Neural crest cell (in vitro differentiated cells): ENCODE measurements at regions not wholly inside any gene's neighbourhood (a gene's known extent, or its start where the extent isn't known, plus 50 kb on each side); places are given as distances from the start of the nearest gene placed in this dataset.
"Not testable (repeated sequence)": the region's sequence is repeated elsewhere in the genome, so short reads cannot be mapped to it uniquely, and the experiment has no call there.

Experiments
- DNase-seq: peaks from one replicate; pipeline ENCODE4 v3.0.0; 2021; ENCODE audit warnings: low read depth, mixed read lengths, low spot score
- H3K27ac Mint-ChIP-seq: one replicate; pipeline ENCODE4 v1.8.0; 2021; ENCODE audit warnings: mild to moderate bottlenecking, mixed read lengths; ENCODE audit not compliant: unreplicated experiment
- H3K27me3 Mint-ChIP-seq: 2 replicates; pipeline ENCODE4 v1.8.0; 2021; ENCODE audit warnings: low read depth, mild to moderate bottlenecking, mixed read lengths
- H3K36me3 Mint-ChIP-seq: 2 replicates; pipeline ENCODE4 v1.8.0; 2021; ENCODE audit warnings: low read depth, mild to moderate bottlenecking, mixed read lengths
- H3K4me1 Mint-ChIP-seq: 2 replicates; pipeline ENCODE4 v1.8.0; 2021; ENCODE audit warnings: mixed read lengths
- H3K4me3 Mint-ChIP-seq: one replicate; pipeline ENCODE4 v1.8.0; 2021; ENCODE audit warnings: mild to moderate bottlenecking, mixed read lengths
- H3K9me3 Mint-ChIP-seq: 2 replicates; pipeline ENCODE4 v1.8.0; 2021; ENCODE audit warnings: mixed read lengths
- CTCF ChIP-seq: fragments of 200-600 bp; sonication (generic); conservative IDR thresholded peaks from 2 replicates; pipeline ENCODE4 v1.5.0; 2021; ENCODE audit warnings: antibody characterized with exemption, mild to moderate bottlenecking

GRCh38 chrX:465418-466215 is 78.9 kb upstream of the PPP2R3B start:
- DNase-seq: no peak
- no peaks in the 10 kb centered on the region for H3K27me3 Mint-ChIP-seq
- no peaks in the 10 kb centered on the region for H3K4me1 Mint-ChIP-seq
- H3K36me3 Mint-ChIP-seq: no peaks in the 10 kb centered on the region
- no peak for TF ChIP-seq CTCF
- no peak overlapping the region for H3K4me3 Mint-ChIP-seq
- H3K9me3 Mint-ChIP-seq: peaks cover 7% of the 10 kb centered on the region
- H3K27ac Mint-ChIP-seq: no peak overlapping the region

- not testable (repeated sequence) for H3K27me3 Mint-ChIP-seq, H3K4me1 Mint-ChIP-seq, H3K27ac Mint-ChIP-seq, DNase-seq, H3K36me3 Mint-ChIP-seq, H3K9me3 Mint-ChIP-seq, H3K4me3 Mint-ChIP-seq
Measured at GRCh38 chrX:466836-467235, 80.1 kb upstream of the PPP2R3B start.

- not testable (repeated sequence) for H3K27ac Mint-ChIP-seq, H3K4me1 Mint-ChIP-seq, DNase-seq, H3K4me3 Mint-ChIP-seq, H3K36me3 Mint-ChIP-seq, H3K9me3 Mint-ChIP-seq, H3K27me3 Mint-ChIP-seq
Measured at GRCh38 chrX:467686-468085, 81.0 kb upstream of the PPP2R3B start.

- TF ChIP-seq CTCF: no peak
- Mint-ChIP-seq H3K4me1 (no peaks in the 10 kb centered on the region), H3K9me3 (no peaks in the 10 kb centered on the region), H3K4me3 (no peak overlapping the region), H3K36me3 (no peaks in the 10 kb centered on the region), H3K27me3 (no peaks in the 10 kb centered on the region), H3K27ac (no peak overlapping the region)
- no peak for DNase-seq
Measured at GRCh38 chrX:468979-469378, 82.3 kb upstream of the PPP2R3B start.

GRCh38 chrX:470686-471085 is 84.0 kb upstream of the PPP2R3B start:
- no peak for TF ChIP-seq CTCF
- H3K27ac Mint-ChIP-seq: no peak overlapping the region
- H3K4me1 Mint-ChIP-seq: peaks cover under 1% of the 10 kb centered on the region
- no peaks in the 10 kb centered on the region for H3K36me3 Mint-ChIP-seq
- no peaks in the 10 kb centered on the region for H3K27me3 Mint-ChIP-seq
- H3K9me3 Mint-ChIP-seq: peaks cover 2% of the 10 kb centered on the region
- H3K4me3 Mint-ChIP-seq: no peak overlapping the region
- DNase-seq: no peak

- no peaks in the 10 kb centered on the region for H3K36me3 Mint-ChIP-seq
- peaks cover 6% of the 10 kb centered on the region for H3K4me1 Mint-ChIP-seq
- H3K4me3 Mint-ChIP-seq: no peak overlapping the region
- H3K27me3 Mint-ChIP-seq: no peaks in the 10 kb centered on the region
- peaks cover 2% of the 10 kb centered on the region for H3K9me3 Mint-ChIP-seq
- TF ChIP-seq CTCF: no peak
- no peak overlapping the region for H3K27ac Mint-ChIP-seq
- DNase-seq: no peak
Measured at GRCh38 chrX:471281-471680, 84.6 kb upstream of the PPP2R3B start.

GRCh38 chrX:472275-472674 is 85.6 kb upstream of the PPP2R3B start:
- peaks cover 16% of the 10 kb centered on the region for H3K4me1 Mint-ChIP-seq
- not testable (repeated sequence) for H3K27me3 Mint-ChIP-seq, H3K4me3 Mint-ChIP-seq, H3K9me3 Mint-ChIP-seq, DNase-seq, H3K36me3 Mint-ChIP-seq, H3K27ac Mint-ChIP-seq
